Fibroblast of lung (primary cell): ENCODE measurements at regions not wholly inside any gene's neighbourhood (a gene's known extent, or its start where the extent isn't known, plus 50 kb on each side); places are given as distances from the start of the nearest gene placed in this dataset.

Source experiments
- DNase-seq, 2 donors: peaks; one replicate each; pipeline versions ENCODE4 v3.0.0 to v3.0.0-alpha.2; 2010; ENCODE audit warnings: low read depth in 2 of 2
- H2AFZ ChIP-seq: 2 replicates; pipeline ENCODE4 v1.5.1; 2012; ENCODE audit warnings: low read length, control low read depth, inconsistent platforms
- H3K27ac ChIP-seq: 2 replicates; pipeline ENCODE4 v1.5.1; 2011; ENCODE audit warnings: low read length, control low read depth; ENCODE audit not compliant: insufficient read depth
- H3K27me3 ChIP-seq: 2 replicates; pipeline ENCODE4 v1.5.1; 2011; ENCODE audit warnings: mild to moderate bottlenecking, low read length; ENCODE audit not compliant: control insufficient read depth, insufficient read depth
- H3K36me3 ChIP-seq: 2 replicates; pipeline ENCODE4 v1.5.1; 2011; ENCODE audit warnings: low read length; ENCODE audit not compliant: control insufficient read depth, insufficient read depth
- H3K4me1 ChIP-seq: 2 replicates; pipeline ENCODE4 v1.5.1; 2011; ENCODE audit warnings: low read length; ENCODE audit not compliant: control insufficient read depth, insufficient read depth; ENCODE audit errors: extremely low read depth
- H3K4me2 ChIP-seq: 2 replicates; pipeline ENCODE4 v1.5.1; 2011; ENCODE audit warnings: low read length, control low read depth; ENCODE audit not compliant: insufficient read depth; ENCODE audit errors: extremely low read depth
- H3K4me3 ChIP-seq, 4 experiments: fragments of 200-600 bp in 1 of 4; sonication (generic) in 1 of 4; replicated peaks in 1 of 4; 2 replicates each; pipeline ENCODE4 v1.5.1; 2011 to 2016; ENCODE audit warnings: low read length in 4 of 4, low read depth in 3 of 4, mild to moderate bottlenecking in 3 of 4, control low read depth in 2 of 4, inconsistent platforms in 1 of 4, mixed read lengths in 1 of 4; ENCODE audit not compliant: insufficient read depth in 1 of 4; ENCODE audit errors: control extremely low read depth in 1 of 4
- H3K79me2 ChIP-seq: 2 replicates; pipeline ENCODE4 v1.5.1; 2012; ENCODE audit warnings: mild to moderate bottlenecking, low read length, inconsistent platforms; ENCODE audit not compliant: control insufficient read depth, insufficient read depth
- H3K9ac ChIP-seq: 2 replicates; pipeline ENCODE4 v1.5.1; 2011; ENCODE audit warnings: mild to moderate bottlenecking, low read length, control low read depth; ENCODE audit not compliant: insufficient read depth
- H3K9me3 ChIP-seq: 2 replicates; pipeline ENCODE4 v1.5.1; 2012; ENCODE audit warnings: low read depth, low read length; ENCODE audit not compliant: control insufficient read depth, insufficient read depth
- H4K20me1 ChIP-seq: 2 replicates; pipeline ENCODE4 v1.5.1; 2011; ENCODE audit warnings: low read length; ENCODE audit not compliant: control insufficient read depth, insufficient read depth; ENCODE audit errors: extremely low read depth
- CTCF ChIP-seq, 2 donors: IDR thresholded peaks in 1 of 2; conservative IDR thresholded peaks in 1 of 2; 1 replicate in 1 of 2; 2 replicates in 1 of 2; pipeline ENCODE4 v1.5.1; 2011 to 2012; ENCODE audit warnings: low read length in 2 of 2, control low read depth in 1 of 2, inconsistent platforms in 1 of 2, low read depth in 1 of 2, mild to moderate bottlenecking in 1 of 2
- EZH2 ChIP-seq: IDR thresholded peaks from 2 replicates; pipeline ENCODE4 v1.5.1; 2012; ENCODE audit warnings: low read length, control low read depth, mild to moderate bottlenecking; ENCODE audit errors: missing control alignments

GRCh38 chr7:23928418-23928775 lies 218.4 kb downstream of the STK31 start:
- H3K9ac ChIP-seq, result no peak overlapping the region
- no peak for DNase-seq
- no peaks in the 10 kb centered on the region for H4K20me1 ChIP-seq
- H3K4me1 ChIP-seq, result no peaks in the 10 kb centered on the region
- H3K4me3 ChIP-seq, result no peak overlapping the region
- no peak overlapping the region for H3K4me2 ChIP-seq
- no peaks in the 10 kb centered on the region for H3K27me3 ChIP-seq
- no peak overlapping the region for H2AFZ ChIP-seq
- H3K9me3 ChIP-seq, result no peaks in the 10 kb centered on the region
- no peaks in the 10 kb centered on the region for H3K79me2 ChIP-seq
- TF ChIP-seq CTCF (conservative IDR thresholded peaks at IDR 0.05 in 1 of 2, IDR thresholded peaks at IDR 0.05 in 1 of 2; ENCODE audit: low read depth in 1 of 2, low read length in 2 of 2) (no peak), EZH2 (no peak)
- no peak overlapping the region for H3K27ac ChIP-seq
- H3K36me3 ChIP-seq, result no peaks in the 10 kb centered on the region

GRCh38 chr7:23930312-23930711 lies 220.3 kb downstream of the STK31 start:
- H3K36me3 ChIP-seq, result no peaks in the 10 kb centered on the region
- no peaks in the 10 kb centered on the region for H3K79me2 ChIP-seq
- H3K27me3 ChIP-seq, result no peaks in the 10 kb centered on the region
- no peak overlapping the region for H2AFZ ChIP-seq
- TF ChIP-seq EZH2 (no peak), CTCF (conservative IDR thresholded peaks at IDR 0.05 in 1 of 2, IDR thresholded peaks at IDR 0.05 in 1 of 2; ENCODE audit: low read depth in 1 of 2, low read length in 2 of 2) (no peak)
- H3K4me1 ChIP-seq, result no peaks in the 10 kb centered on the region
- no peaks in the 10 kb centered on the region for H4K20me1 ChIP-seq
- no peaks in the 10 kb centered on the region for H3K9me3 ChIP-seq
- H3K4me2 ChIP-seq, result no peak overlapping the region
- no peak for DNase-seq
- no peak overlapping the region for H3K27ac ChIP-seq
- no peak overlapping the region for H3K4me3 ChIP-seq
- no peak overlapping the region for H3K9ac ChIP-seq

- no peak for DNase-seq
- Histone ChIP-seq H3K4me1 (no peaks in the 10 kb centered on the region), H3K36me3 (no peaks in the 10 kb centered on the region), H3K27ac (no peak overlapping the region), H3K9me3 (no peaks in the 10 kb centered on the region), H3K27me3 (no peaks in the 10 kb centered on the region), H3K4me3 (no peak overlapping the region), H4K20me1 (no peaks in the 10 kb centered on the region), H3K79me2 (no peaks in the 10 kb centered on the region), H3K4me2 (no peak overlapping the region), H2AFZ (no peak overlapping the region), H3K9ac (no peak overlapping the region)
- TF ChIP-seq EZH2 (no peak), CTCF (conservative IDR thresholded peaks at IDR 0.05 in 1 of 2, IDR thresholded peaks at IDR 0.05 in 1 of 2; ENCODE audit: low read depth in 1 of 2, low read length in 2 of 2) (no peak)
These were observed 221.6 kb downstream of the STK31 start for GRCh38 chr7:23931633-23932032.
